H9 (cell line): ENCODE measurements at regions not wholly inside any gene's neighbourhood (a gene's known extent, or its start where the extent isn't known, plus 50 kb on each side); places are given as distances from the start of the nearest gene placed in this dataset.

Source experiments
- DNase-seq: peaks from one replicate; pipeline ENCODE4 v3.0.0-alpha.2; 2017
- H2AFZ ChIP-seq: one replicate; pipeline ENCODE4 v1.6.1; 2013; ENCODE audit warnings: mild to moderate bottlenecking, low read length, control low read depth, moderate library complexity
- H2AK5ac ChIP-seq: 2 replicates; pipeline ENCODE4 v1.6.1; 2013; ENCODE audit warnings: low read length, control low read depth, mixed read lengths; ENCODE audit not compliant: insufficient read length
- H2BK120ac ChIP-seq: one replicate; pipeline ENCODE4 v1.6.1; 2013; ENCODE audit warnings: low read depth, mild to moderate bottlenecking, low read length, control low read depth, inconsistent platforms; ENCODE audit not compliant: poor library complexity, severe bottlenecking
- H2BK12ac ChIP-seq: 2 replicates; pipeline ENCODE4 v1.6.1; 2013; ENCODE audit warnings: low read length, control low read depth, mixed read lengths, low read depth; ENCODE audit not compliant: insufficient read length
- H2BK15ac ChIP-seq: 2 replicates; pipeline ENCODE4 v1.6.1; 2013; ENCODE audit warnings: low read depth, low read length, control low read depth
- H2BK20ac ChIP-seq: one replicate; pipeline ENCODE4 v1.6.1; 2013; ENCODE audit warnings: low read depth, mild to moderate bottlenecking, low read length, control low read depth, inconsistent platforms; ENCODE audit not compliant: poor library complexity, severe bottlenecking
- H2BK5ac ChIP-seq: 2 replicates; pipeline ENCODE4 v1.6.1; 2013; ENCODE audit warnings: low read length, control low read depth, mixed read lengths; ENCODE audit not compliant: insufficient read length
- H3K14ac ChIP-seq: 2 replicates; pipeline ENCODE4 v1.6.1; 2013; ENCODE audit warnings: low read length, control low read depth; ENCODE audit not compliant: insufficient read depth
- H3K18ac ChIP-seq: 2 replicates; pipeline ENCODE4 v1.6.1; 2013; ENCODE audit warnings: low read depth, mild to moderate bottlenecking, mixed read lengths, low read length, control low read depth; ENCODE audit not compliant: insufficient read length
- H3K23ac ChIP-seq: 2 replicates; pipeline ENCODE4 v1.6.1; 2013; ENCODE audit warnings: low read length, control low read depth, mixed read lengths, low read depth; ENCODE audit not compliant: insufficient read length
- H3K23me2 ChIP-seq: 2 replicates; pipeline ENCODE4 v1.6.1; 2013; ENCODE audit warnings: low read depth, mild to moderate bottlenecking, mixed read lengths, low read length, control low read depth; ENCODE audit not compliant: insufficient read length, poor library complexity, severe bottlenecking
- H3K27ac ChIP-seq: 2 replicates; pipeline ENCODE4 v1.5.1; 2013; ENCODE audit warnings: low read length, control low read depth, mixed read lengths, low read depth; ENCODE audit not compliant: insufficient read length
- H3K27me3 ChIP-seq: 2 replicates; pipeline ENCODE4 v1.6.1; 2013; ENCODE audit warnings: low read length, control low read depth, inconsistent platforms; ENCODE audit not compliant: insufficient read depth
- H3K4ac ChIP-seq: 2 replicates; pipeline ENCODE4 v1.6.1; 2013; ENCODE audit warnings: low read depth, mild to moderate bottlenecking, control low read depth, inconsistent platforms, low read length, moderate library complexity
- H3K4me1 ChIP-seq: 2 replicates; pipeline ENCODE4 v1.6.1; 2013; ENCODE audit warnings: low read length, control low read depth, inconsistent platforms; ENCODE audit not compliant: insufficient read depth
- H3K4me2 ChIP-seq: 2 replicates; pipeline ENCODE4 v1.6.1; 2013; ENCODE audit warnings: low read length, control low read depth, mixed read lengths; ENCODE audit not compliant: insufficient read length, insufficient read depth
- H3K56ac ChIP-seq: 2 replicates; pipeline ENCODE4 v1.6.1; 2013; ENCODE audit warnings: low read depth, mild to moderate bottlenecking, mixed read lengths, low read length, control low read depth; ENCODE audit not compliant: insufficient read length
- H3K79me1 ChIP-seq: 2 replicates; pipeline ENCODE4 v1.6.1; 2013; ENCODE audit warnings: low read depth, mild to moderate bottlenecking, moderate library complexity, low read length, control low read depth, inconsistent platforms; ENCODE audit not compliant: insufficient read depth, poor library complexity, severe bottlenecking
- H3K79me2 ChIP-seq: 2 replicates; pipeline ENCODE4 v1.6.1; 2013; ENCODE audit warnings: low read length, control low read depth, inconsistent platforms; ENCODE audit not compliant: insufficient read depth
- H3K9ac ChIP-seq: 2 replicates; pipeline ENCODE4 v1.6.1; 2013; ENCODE audit warnings: low read length, control low read depth, mixed read lengths; ENCODE audit not compliant: insufficient read length; ENCODE audit errors: extremely low read depth
- H3K9me3 ChIP-seq: one replicate; pipeline ENCODE4 v1.6.1; 2013; ENCODE audit warnings: low read depth, low read length, inconsistent platforms; ENCODE audit not compliant: control insufficient read depth
- H3T11ph ChIP-seq: one replicate; pipeline ENCODE4 v1.6.1; 2013; ENCODE audit warnings: mild to moderate bottlenecking, low read length, control low read depth, inconsistent platforms
- H4K20me1 ChIP-seq: one replicate; pipeline ENCODE4 v1.6.1; 2013; ENCODE audit not compliant: control insufficient read depth, insufficient read length, insufficient read depth
- H4K5ac ChIP-seq: 2 replicates; pipeline ENCODE4 v1.6.1; 2013; ENCODE audit warnings: low read depth, mild to moderate bottlenecking, mixed read lengths, low read length, control low read depth; ENCODE audit not compliant: insufficient read length
- H4K8ac ChIP-seq: replicated peaks from 2 replicates; pipeline ENCODE4 v1.6.1; 2013; ENCODE audit warnings: low read length, control low read depth, mixed read lengths, low read depth; ENCODE audit not compliant: insufficient read length
- H4K91ac ChIP-seq: 2 replicates; pipeline ENCODE4 v1.6.1; 2013; ENCODE audit warnings: low read depth, mild to moderate bottlenecking, moderate library complexity, mixed read lengths, low read length, control low read depth; ENCODE audit not compliant: insufficient read length
- H3K27ac Mint-ChIP-seq, 3 experiments: 2 replicates in 2 of 3; 3 replicates in 1 of 3; pipeline ENCODE4 v1.8.0; 2020 to 2021; ENCODE audit warnings: mixed read lengths in 3 of 3, mild to moderate bottlenecking in 1 of 3, moderate library complexity in 1 of 3
- H3K27me3 Mint-ChIP-seq: 2 replicates; pipeline ENCODE4 v1.8.0; 2021; ENCODE audit warnings: low read depth, mild to moderate bottlenecking, moderate library complexity, mixed read lengths
- H3K36me3 Mint-ChIP-seq, 3 experiments: 2 replicates in 2 of 3; 3 replicates in 1 of 3; pipeline ENCODE4 v1.8.0; 2020 to 2021; ENCODE audit warnings: low read depth in 3 of 3, mixed read lengths in 3 of 3; ENCODE audit not compliant: insufficient read depth in 1 of 3
- H3K4me1 Mint-ChIP-seq, 2 experiments: 2 replicates each; pipeline ENCODE4 v1.8.0; 2020; ENCODE audit warnings: mixed read lengths in 2 of 2
- H3K4me3 Mint-ChIP-seq, 2 experiments: 2 replicates in 1 of 2; 3 replicates in 1 of 2; pipeline ENCODE4 v1.8.0; 2020 to 2021; ENCODE audit warnings: mild to moderate bottlenecking in 2 of 2, mixed read lengths in 2 of 2, moderate library complexity in 1 of 2
- H3K9me3 Mint-ChIP-seq, 2 experiments: 2 replicates in 1 of 2; 3 replicates in 1 of 2; pipeline ENCODE4 v1.8.0; 2020; ENCODE audit warnings: mild to moderate bottlenecking in 2 of 2, mixed read lengths in 2 of 2, moderate library complexity in 1 of 2
- CTCF ChIP-seq: fragments of 200-600 bp; sonication (generic); conservative IDR thresholded peaks from 3 replicates; pipeline ENCODE4 v1.8.0; 2021; ENCODE audit warnings: antibody characterized with exemption, mild to moderate bottlenecking
- WGBS: extraction: QIAGEN DNeasy Blood & Tissue Kit; methylation state at CpG from one replicate; pipeline ENCODE4 v1.1.7; 2013; ENCODE audit warnings: missing lambda C conversion rate, low lambda C conversion rate, mixed read lengths; ENCODE audit not compliant: insufficient read length; ENCODE audit errors: extremely low coverage; 5-methylcytosine and 5-hydroxymethylcytosine counted together

- WGBS: no CpG with 5 or more reads among the region's 14 CpGs
These were observed 102.1 kb upstream of the ZBTB40 start for GRCh38 chr1:22349362-22350043.

More at GRCh38 chr1:22349362-22350043, 102.1 kb upstream of the ZBTB40 start:
- peak overlapping the region in 1 of 2 experiments; percentile 11; a peak in 2 of 5 replicates for H3K4me3 Mint-ChIP-seq
- H3K27ac Mint-ChIP-seq: no peak overlapping the region; a peak in 1 of 7 replicates
- H3K9ac ChIP-seq: no peak overlapping the region
- no peak overlapping the region for H4K8ac ChIP-seq
- no peak overlapping the region for H2BK15ac ChIP-seq
- no peaks in the 10 kb centered on the region for H3K9me3 ChIP-seq
- no peak overlapping the region for H3K18ac ChIP-seq
- no peaks in the 10 kb centered on the region for H3K27me3 ChIP-seq
- H4K20me1 ChIP-seq: no peaks in the 10 kb centered on the region
- no peak overlapping the region for H2AFZ ChIP-seq
- TF ChIP-seq CTCF: no peak
- H3K4me2 ChIP-seq: no peak overlapping the region
- peaks cover 16% of the 10 kb centered on the region for H3K27me3 Mint-ChIP-seq
- no peak overlapping the region for H2BK5ac ChIP-seq
- H3K9me3 Mint-ChIP-seq: peaks cover 2 to 3% of the 10 kb centered on the region in 2 experiments; a peak in 2 of 5 replicates
- H2BK12ac ChIP-seq: no peak overlapping the region
- H3K23ac ChIP-seq: no peak overlapping the region
- no peaks in the 10 kb centered on the region for H3K79me2 ChIP-seq
- H3T11ph ChIP-seq: no peak overlapping the region
- no peak overlapping the region for H2AK5ac ChIP-seq
- no peak overlapping the region for H4K91ac ChIP-seq
- peaks cover 3% of the 10 kb centered on the region; the same call in 1 of the 2 replicates for H3K4me1 ChIP-seq
- H3K79me1 ChIP-seq: no peaks in the 10 kb centered on the region
- H2BK20ac ChIP-seq: no peak overlapping the region
- no peak overlapping the region for H3K14ac ChIP-seq
- H3K23me2 ChIP-seq: peaks cover 3% of the 10 kb centered on the region
- H3K56ac ChIP-seq: no peak overlapping the region
- no peak for DNase-seq
- no peak overlapping the region for H3K27ac ChIP-seq
- H2BK120ac ChIP-seq: no peak overlapping the region
- H3K4me1 Mint-ChIP-seq: peaks cover 21 to 31% of the 10 kb centered on the region in 2 experiments
- H3K36me3 Mint-ChIP-seq: peaks cover 0 to 3% (median 0%) of the 10 kb centered on the region in 3 experiments; a peak in 2 of 7 replicates
- no peak overlapping the region for H4K5ac ChIP-seq
- no peak overlapping the region for H3K4ac ChIP-seq
